ENCODE measurements at regions not wholly inside any gene's neighbourhood (a gene's known extent, or its start where the extent isn't known, plus 50 kb on each side); places are given as distances from the start of the nearest gene placed in this dataset.

- Histone ChIP-seq H3K4ac (ENCODE audit: low read depth, low read length) (no peak overlapping the region), H4K5ac (ENCODE audit: insufficient read length, low read depth, low read length) (no peak overlapping the region), H2BK15ac (ENCODE audit: low read depth, low read length) (no peak overlapping the region)
Measured at GRCh38 chr5:117357886-117358285, 783.3 kb upstream of the SEMA6A start.

More at GRCh38 chr5:117357886-117358285, 783.3 kb upstream of the SEMA6A start:
- H3K27ac ChIP-seq (ENCODE audit: insufficient read length, low read depth, low read length), result no peak overlapping the region
- no peak overlapping the region for H4K8ac ChIP-seq (replicated peaks; ENCODE audit: insufficient read length, low read depth, low read length)
- H3K9me3 ChIP-seq (ENCODE audit: control insufficient read depth, low read depth, low read length), result no peaks in the 10 kb centered on the region
- no peak overlapping the region for H2BK12ac ChIP-seq (ENCODE audit: insufficient read length, low read depth, low read length)
- no peak for TF ChIP-seq CTCF (conservative IDR thresholded peaks at IDR 0.05)
- H3K18ac ChIP-seq (ENCODE audit: insufficient read length, low read depth, low read length), result no peak overlapping the region
- no peak overlapping the region for H2AK5ac ChIP-seq (ENCODE audit: insufficient read length, low read length)
- H3K4me1 ChIP-seq (ENCODE audit: insufficient read depth, low read length), result no peaks in the 10 kb centered on the region
- H3K23me2 ChIP-seq (ENCODE audit: insufficient read length, low read depth, low read length, poor library complexity, severe bottlenecking), result no peaks in the 10 kb centered on the region
- no peaks in the 10 kb centered on the region for H4K20me1 ChIP-seq (ENCODE audit: control insufficient read depth, insufficient read depth, insufficient read length)
- Mint-ChIP-seq H3K4me1 (peaks cover 16 to 19% of the 10 kb centered on the region in 2 experiments), H3K4me3 (no peak overlapping the region), H3K9me3 (no peaks in the 10 kb centered on the region), H3K27ac (no peak overlapping the region), H3K27me3 (ENCODE audit: low read depth) (no peaks in the 10 kb centered on the region), H3K36me3 (ENCODE audit: insufficient read depth in 1 of 3, low read depth in 3 of 3) (no peaks in the 10 kb centered on the region)
- no peaks in the 10 kb centered on the region for H3K27me3 ChIP-seq (ENCODE audit: insufficient read depth, low read length)
- no peak overlapping the region for H3K23ac ChIP-seq (ENCODE audit: insufficient read length, low read depth, low read length)
- DNase-seq, result no peak
- no peak overlapping the region for H3T11ph ChIP-seq (ENCODE audit: low read length)
- H4K91ac ChIP-seq (ENCODE audit: insufficient read length, low read depth, low read length), result no peak overlapping the region
- H2BK20ac ChIP-seq (ENCODE audit: low read depth, low read length, poor library complexity, severe bottlenecking), result no peak overlapping the region
- H3K14ac ChIP-seq (ENCODE audit: insufficient read depth, low read length), result no peak overlapping the region
- H3K79me2 ChIP-seq (ENCODE audit: insufficient read depth, low read length), result no peaks in the 10 kb centered on the region
- no peak overlapping the region for H2BK5ac ChIP-seq (ENCODE audit: insufficient read length, low read length)
- no peak overlapping the region for H2BK120ac ChIP-seq (ENCODE audit: low read depth, low read length, poor library complexity, severe bottlenecking)
- H3K4me2 ChIP-seq (ENCODE audit: insufficient read depth, insufficient read length, low read length), result no peak overlapping the region
- no peak overlapping the region for H3K9ac ChIP-seq (ENCODE audit: extremely low read depth, insufficient read length, low read length)
- no peak overlapping the region for H3K56ac ChIP-seq (ENCODE audit: insufficient read length, low read depth, low read length)
- no peaks in the 10 kb centered on the region for H3K79me1 ChIP-seq (ENCODE audit: insufficient read depth, low read depth, low read length, poor library complexity, severe bottlenecking)
- WGBS (ENCODE audit: extremely low coverage, insufficient read length, low lambda C conversion rate), result no CpG with 5 or more reads among the region's 3 CpGs
- H2AFZ ChIP-seq (ENCODE audit: low read length), result no peak overlapping the region
